ENCODE measurements at regions not wholly inside any gene's neighbourhood (a gene's known extent, or its start where the extent isn't known, plus 50 kb on each side); places are given as distances from the start of the nearest gene placed in this dataset.

- H3K4me3 Mint-ChIP-seq, result no peak overlapping the region
- no peaks in the 10 kb centered on the region for H3K9me3 Mint-ChIP-seq
- H3K36me3 Mint-ChIP-seq, result no peaks in the 10 kb centered on the region
- no peaks in the 10 kb centered on the region for H3K4me1 Mint-ChIP-seq
- ATAC-seq (ENCODE audit: low read depth) (no peak), DNase-seq (no peak)
- no peaks in the 10 kb centered on the region for H3K27me3 Mint-ChIP-seq
- no peak overlapping the region for H3K27ac Mint-ChIP-seq
- POLR2A ChIA-PET, result no interaction called here
These were observed 663.8 kb upstream of the CDH9 start for GRCh38 chr5:27701931-27702903.

- Mint-ChIP-seq H3K9me3 (no peaks in the 10 kb centered on the region), H3K36me3 (no peaks in the 10 kb centered on the region), H3K27me3 (no peaks in the 10 kb centered on the region), H3K4me3 (no peak overlapping the region), H3K4me1 (no peaks in the 10 kb centered on the region), H3K27ac (no peak overlapping the region)
- DNase-seq, result no peak
- POLR2A ChIA-PET, result no interaction called here
- no peak for ATAC-seq (ENCODE audit: low read depth)
These were observed 662.1 kb upstream of the CDH9 start for GRCh38 chr5:27700526-27700925.

- Mint-ChIP-seq H3K27me3 (no peaks in the 10 kb centered on the region), H3K4me3 (no peak overlapping the region), H3K4me1 (no peaks in the 10 kb centered on the region), H3K27ac (no peak overlapping the region), H3K36me3 (peaks cover 2% of the 10 kb centered on the region), H3K9me3 (peaks cover 11% of the 10 kb centered on the region)
- POLR2A ChIA-PET, result no interaction called here
- DNase-seq (no peak), ATAC-seq (ENCODE audit: low read depth) (no peak)
These were observed 644.2 kb upstream of the CDH9 start for GRCh38 chr5:27682600-27682999.

- peaks cover 4% of the 10 kb centered on the region for H3K9me3 Mint-ChIP-seq
- DNase-seq (no peak), ATAC-seq (ENCODE audit: low read depth) (no peak)
- POLR2A ChIA-PET, result no interaction called here
- H3K27me3 Mint-ChIP-seq, result no peaks in the 10 kb centered on the region
- H3K4me1 Mint-ChIP-seq, result no peaks in the 10 kb centered on the region
- no peak overlapping the region for H3K27ac Mint-ChIP-seq
- no peak overlapping the region for H3K4me3 Mint-ChIP-seq
- no peaks in the 10 kb centered on the region for H3K36me3 Mint-ChIP-seq
These were observed 614.1 kb upstream of the CDH9 start for GRCh38 chr5:27652505-27652904.

- Mint-ChIP-seq H3K9me3 (peaks cover 11% of the 10 kb centered on the region), H3K4me1 (no peaks in the 10 kb centered on the region)
These were observed 600.7 kb upstream of the CDH9 start for GRCh38 chr5:27639005-27639612.

GRCh38 chr5:27619982-27620381 is 581.6 kb upstream of the CDH9 start:
- Mint-ChIP-seq H3K36me3 (no peaks in the 10 kb centered on the region), H3K9me3 (peaks cover 1% of the 10 kb centered on the region), H3K27me3 (no peaks in the 10 kb centered on the region), H3K27ac (no peak overlapping the region), H3K4me3 (no peak overlapping the region), H3K4me1 (no peaks in the 10 kb centered on the region)
- DNase-seq (no peak), ATAC-seq (ENCODE audit: low read depth) (no peak)
- POLR2A ChIA-PET, result no interaction called here

More at GRCh38 chr5:27639005-27639612, 600.7 kb upstream of the CDH9 start:
- no peak overlapping the region for H3K4me3 Mint-ChIP-seq
- DNase-seq, result no peak
- H3K27me3 Mint-ChIP-seq, result no peaks in the 10 kb centered on the region
- POLR2A ChIA-PET, result no interaction called here
- no peak for ATAC-seq (ENCODE audit: low read depth)
- no peaks in the 10 kb centered on the region for H3K36me3 Mint-ChIP-seq
- no peak overlapping the region for H3K27ac Mint-ChIP-seq

- Mint-ChIP-seq H3K36me3 (no peaks in the 10 kb centered on the region), H3K4me1 (no peaks in the 10 kb centered on the region), H3K27me3 (no peaks in the 10 kb centered on the region), H3K27ac (no peak overlapping the region), H3K9me3 (peaks cover 6% of the 10 kb centered on the region), H3K4me3 (no peak overlapping the region)
- no peak for ATAC-seq (ENCODE audit: low read depth)
- no peak for DNase-seq
- POLR2A ChIA-PET, result no interaction called here
These were observed 573.8 kb upstream of the CDH9 start for GRCh38 chr5:27612161-27612560.

GRCh38 chr5:27608992-27609391 is 570.6 kb upstream of the CDH9 start:
- Mint-ChIP-seq H3K27ac (no peak overlapping the region), H3K4me3 (no peak overlapping the region), H3K36me3 (no peaks in the 10 kb centered on the region), H3K9me3 (peaks cover 7% of the 10 kb centered on the region), H3K27me3 (no peaks in the 10 kb centered on the region), H3K4me1 (no peaks in the 10 kb centered on the region)
- DNase-seq (no peak), ATAC-seq (ENCODE audit: low read depth) (no peak)
- POLR2A ChIA-PET, result no interaction called here

- DNase-seq (no peak), ATAC-seq (ENCODE audit: low read depth) (no peak)
- H3K27me3 Mint-ChIP-seq, result no peaks in the 10 kb centered on the region
- no peak overlapping the region for H3K4me3 Mint-ChIP-seq
- no peaks in the 10 kb centered on the region for H3K36me3 Mint-ChIP-seq
- POLR2A ChIA-PET, result no interaction called here
- H3K27ac Mint-ChIP-seq, result no peak overlapping the region
- peaks cover 7% of the 10 kb centered on the region for H3K9me3 Mint-ChIP-seq
- no peaks in the 10 kb centered on the region for H3K4me1 Mint-ChIP-seq
These were observed 560.2 kb upstream of the CDH9 start for GRCh38 chr5:27598576-27598975.

- POLR2A ChIA-PET, result no interaction called here
- no peak overlapping the region for H3K27ac Mint-ChIP-seq
- no peaks in the 10 kb centered on the region for H3K4me1 Mint-ChIP-seq
- DNase-seq, result no peak
- peaks cover 7% of the 10 kb centered on the region for H3K9me3 Mint-ChIP-seq
- no peak for ATAC-seq (ENCODE audit: low read depth)
- H3K4me3 Mint-ChIP-seq, result no peak overlapping the region
- H3K27me3 Mint-ChIP-seq, result no peaks in the 10 kb centered on the region
- no peaks in the 10 kb centered on the region for H3K36me3 Mint-ChIP-seq
These were observed 555.8 kb upstream of the CDH9 start for GRCh38 chr5:27594141-27594540.

GRCh38 chr5:27592231-27592630 is 553.8 kb upstream of the CDH9 start:
- no peak overlapping the region for H3K4me3 Mint-ChIP-seq
- DNase-seq, result no peak
- H3K36me3 Mint-ChIP-seq, result no peaks in the 10 kb centered on the region
- H3K9me3 Mint-ChIP-seq, result peaks cover 9% of the 10 kb centered on the region
- POLR2A ChIA-PET, result no interaction called here
- H3K27ac Mint-ChIP-seq, result no peak overlapping the region
- no peaks in the 10 kb centered on the region for H3K4me1 Mint-ChIP-seq
- ATAC-seq (ENCODE audit: low read depth), result no peak
- H3K27me3 Mint-ChIP-seq, result no peaks in the 10 kb centered on the region

GRCh38 chr5:27590503-27590902 is 552.1 kb upstream of the CDH9 start:
- DNase-seq (no peak), ATAC-seq (ENCODE audit: low read depth) (no peak)
- H3K27me3 Mint-ChIP-seq, result no peaks in the 10 kb centered on the region
- H3K4me3 Mint-ChIP-seq, result no peak overlapping the region
- H3K36me3 Mint-ChIP-seq, result no peaks in the 10 kb centered on the region
- POLR2A ChIA-PET, result no interaction called here
- no peaks in the 10 kb centered on the region for H3K4me1 Mint-ChIP-seq
- no peak overlapping the region for H3K27ac Mint-ChIP-seq
- H3K9me3 Mint-ChIP-seq, result peaks cover 2% of the 10 kb centered on the region

- no peaks in the 10 kb centered on the region for H3K36me3 Mint-ChIP-seq
- DNase-seq (no peak), ATAC-seq (ENCODE audit: low read depth) (no peak)
- POLR2A ChIA-PET, result no interaction called here
- H3K4me3 Mint-ChIP-seq, result no peak overlapping the region
- peaks cover 5% of the 10 kb centered on the region for H3K9me3 Mint-ChIP-seq
- no peak overlapping the region for H3K27ac Mint-ChIP-seq
- H3K27me3 Mint-ChIP-seq, result no peaks in the 10 kb centered on the region
- no peaks in the 10 kb centered on the region for H3K4me1 Mint-ChIP-seq
These were observed 539.9 kb upstream of the CDH9 start for GRCh38 chr5:27578279-27578678.

- H3K36me3 Mint-ChIP-seq, result no peaks in the 10 kb centered on the region
- POLR2A ChIA-PET, result no interaction called here
These were observed 533.3 kb upstream of the CDH9 start for GRCh38 chr5:27571681-27572080.

More at GRCh38 chr5:27571681-27572080, 533.3 kb upstream of the CDH9 start:
- Mint-ChIP-seq H3K27ac (no peak overlapping the region), H3K4me3 (no peak overlapping the region), H3K27me3 (no peaks in the 10 kb centered on the region), H3K9me3 (peaks cover 1% of the 10 kb centered on the region), H3K4me1 (no peaks in the 10 kb centered on the region)
- ATAC-seq (ENCODE audit: low read depth) (no peak), DNase-seq (no peak)

All from activated naive CD8-positive, alpha-beta T cell treated with anti-CD3 and anti-CD28 coated beads, Interleukin-2, amount 10 ng/mL, durations not matched to agents 7 days and 5 days (primary cell).